ENCODE measurements at regions not wholly inside any gene's neighbourhood (a gene's known extent, or its start where the extent isn't known, plus 50 kb on each side); places are given as distances from the start of the nearest gene placed in this dataset.

DNA sequence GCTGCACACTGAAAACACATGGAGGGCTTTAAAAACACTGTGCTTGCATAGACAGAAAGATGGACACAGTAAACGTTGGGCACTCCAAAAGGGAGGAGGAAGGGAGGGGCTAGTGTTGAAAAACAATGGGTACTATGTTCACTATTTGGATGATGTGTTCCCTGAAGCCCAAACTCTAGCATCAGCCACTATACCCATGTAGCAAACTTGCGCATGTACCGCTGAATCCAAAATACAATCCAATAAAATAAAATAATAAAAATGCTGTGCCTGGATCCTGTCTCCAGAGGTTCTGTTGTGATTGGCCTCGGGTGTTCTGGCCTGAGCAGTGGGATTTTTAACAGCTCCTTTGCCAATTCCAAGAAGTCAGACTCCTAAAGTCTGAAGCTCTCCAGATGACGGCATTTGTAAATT, 166.0 kb downstream of the TMEM182 start:
- TF ChIP-seq, protein P1, sequence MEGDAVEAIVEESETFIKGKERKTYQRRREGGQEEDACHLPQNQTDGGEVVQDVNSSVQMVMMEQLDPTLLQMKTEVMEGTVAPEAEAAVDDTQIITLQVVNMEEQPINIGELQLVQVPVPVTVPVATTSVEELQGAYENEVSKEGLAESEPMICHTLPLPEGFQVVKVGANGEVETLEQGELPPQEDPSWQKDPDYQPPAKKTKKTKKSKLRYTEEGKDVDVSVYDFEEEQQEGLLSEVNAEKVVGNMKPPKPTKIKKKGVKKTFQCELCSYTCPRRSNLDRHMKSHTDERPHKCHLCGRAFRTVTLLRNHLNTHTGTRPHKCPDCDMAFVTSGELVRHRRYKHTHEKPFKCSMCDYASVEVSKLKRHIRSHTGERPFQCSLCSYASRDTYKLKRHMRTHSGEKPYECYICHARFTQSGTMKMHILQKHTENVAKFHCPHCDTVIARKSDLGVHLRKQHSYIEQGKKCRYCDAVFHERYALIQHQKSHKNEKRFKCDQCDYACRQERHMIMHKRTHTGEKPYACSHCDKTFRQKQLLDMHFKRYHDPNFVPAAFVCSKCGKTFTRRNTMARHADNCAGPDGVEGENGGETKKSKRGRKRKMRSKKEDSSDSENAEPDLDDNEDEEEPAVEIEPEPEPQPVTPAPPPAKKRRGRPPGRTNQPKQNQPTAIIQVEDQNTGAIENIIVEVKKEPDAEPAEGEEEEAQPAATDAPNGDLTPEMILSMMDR (IDR thresholded peaks at IDR 0.05), result no peak
- no peak for TF ChIP-seq POLR2A (IDR thresholded peaks at IDR 0.05)

All from sigmoid colon (tissue), 3 donors.